GM12874 (cell line): ENCODE measurements at regions not wholly inside any gene's neighbourhood (a gene's known extent, or its start where the extent isn't known, plus 50 kb on each side); places are given as distances from the start of the nearest gene placed in this dataset.

Experiments used
- TF ChIP-seq, protein P1 (sequence below): IDR thresholded peaks from 2 replicates; pipeline ENCODE4 v1.5.1; 2011; ENCODE audit warnings: low read depth, mild to moderate bottlenecking, control low read depth, low read length, moderate library complexity; ENCODE audit not compliant: insufficient read depth

DNA sequence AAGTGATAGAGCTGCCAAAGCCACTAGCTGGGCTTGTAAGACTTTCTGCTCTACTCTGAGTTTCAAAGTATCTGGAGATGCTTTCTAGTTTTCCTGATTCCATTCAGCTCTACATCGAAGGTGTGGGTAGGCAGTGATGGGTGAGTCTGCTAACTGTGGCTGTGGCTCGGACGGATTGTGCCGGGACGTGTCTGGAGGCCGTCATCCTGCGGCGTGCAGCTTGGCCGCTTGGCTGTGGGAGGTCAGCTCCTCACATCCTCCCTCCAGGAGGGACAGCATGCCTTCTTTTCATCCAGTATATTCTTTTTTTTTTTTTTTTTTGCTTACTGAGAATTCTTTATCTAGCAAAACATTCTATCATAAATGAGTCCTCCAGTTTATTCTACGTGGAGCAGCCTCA lies 77.9 kb upstream of the AADAT start:
- TF ChIP-seq, protein P1, sequence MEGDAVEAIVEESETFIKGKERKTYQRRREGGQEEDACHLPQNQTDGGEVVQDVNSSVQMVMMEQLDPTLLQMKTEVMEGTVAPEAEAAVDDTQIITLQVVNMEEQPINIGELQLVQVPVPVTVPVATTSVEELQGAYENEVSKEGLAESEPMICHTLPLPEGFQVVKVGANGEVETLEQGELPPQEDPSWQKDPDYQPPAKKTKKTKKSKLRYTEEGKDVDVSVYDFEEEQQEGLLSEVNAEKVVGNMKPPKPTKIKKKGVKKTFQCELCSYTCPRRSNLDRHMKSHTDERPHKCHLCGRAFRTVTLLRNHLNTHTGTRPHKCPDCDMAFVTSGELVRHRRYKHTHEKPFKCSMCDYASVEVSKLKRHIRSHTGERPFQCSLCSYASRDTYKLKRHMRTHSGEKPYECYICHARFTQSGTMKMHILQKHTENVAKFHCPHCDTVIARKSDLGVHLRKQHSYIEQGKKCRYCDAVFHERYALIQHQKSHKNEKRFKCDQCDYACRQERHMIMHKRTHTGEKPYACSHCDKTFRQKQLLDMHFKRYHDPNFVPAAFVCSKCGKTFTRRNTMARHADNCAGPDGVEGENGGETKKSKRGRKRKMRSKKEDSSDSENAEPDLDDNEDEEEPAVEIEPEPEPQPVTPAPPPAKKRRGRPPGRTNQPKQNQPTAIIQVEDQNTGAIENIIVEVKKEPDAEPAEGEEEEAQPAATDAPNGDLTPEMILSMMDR: no peak

DNA sequence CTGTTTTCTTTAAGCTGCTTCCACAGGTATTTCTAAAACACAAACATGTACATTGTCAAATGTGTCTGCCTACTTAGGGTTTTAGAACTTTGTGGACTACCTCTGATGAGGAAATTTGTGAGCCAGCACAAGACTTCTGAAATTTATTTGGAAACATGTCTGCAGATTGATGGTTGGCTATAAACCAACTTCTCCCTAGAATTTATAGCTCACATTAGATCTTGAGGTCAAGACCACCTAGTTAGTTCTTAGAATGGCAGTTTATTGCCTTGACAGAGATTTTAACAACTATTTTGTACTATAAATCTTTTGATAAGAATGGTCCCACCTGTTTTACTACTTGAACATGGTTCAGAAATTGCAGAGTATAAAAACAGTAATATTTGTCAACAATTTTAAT lies 72.7 kb upstream of the AADAT start:
- TF ChIP-seq, protein P1: no peak

DNA sequence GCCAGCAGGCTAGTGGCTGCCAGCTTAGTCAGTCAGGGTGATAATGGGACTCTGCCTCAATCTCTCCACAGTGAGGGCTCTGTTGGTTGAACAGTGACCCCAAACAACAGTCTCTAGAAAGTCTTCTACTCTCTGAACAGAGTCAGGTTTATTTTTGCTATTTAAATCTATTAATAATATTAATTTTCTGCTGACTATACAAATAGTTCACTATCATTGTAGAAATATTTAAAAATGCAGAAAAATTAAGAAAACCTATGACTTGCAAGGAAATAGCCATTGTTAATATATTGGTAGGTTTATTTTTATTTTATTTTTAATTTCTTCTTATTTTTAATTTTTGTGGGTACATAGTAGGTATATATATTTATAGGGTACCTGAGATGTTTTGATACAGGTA lies 67.9 kb upstream of the AADAT start:
- TF ChIP-seq, protein P1: no peak

DNA sequence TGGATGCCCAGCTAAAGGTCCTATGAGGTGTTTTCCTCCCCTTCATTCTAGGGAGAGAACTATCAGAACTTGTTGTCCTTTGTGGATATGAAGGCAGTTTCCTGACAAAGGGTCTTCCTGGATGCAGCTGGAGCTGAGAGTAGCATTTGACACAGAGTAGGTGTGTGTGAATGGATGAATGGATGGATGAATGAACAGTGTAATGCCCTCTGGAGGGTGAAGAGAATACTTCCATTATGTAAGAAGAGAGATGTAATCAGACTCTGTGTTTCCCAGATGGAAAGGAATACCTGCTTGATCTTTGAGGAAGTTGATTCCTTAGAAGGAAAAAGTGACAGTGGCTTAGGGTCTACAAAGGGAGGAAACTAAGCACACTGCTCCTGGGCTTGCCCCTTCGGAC lies 55.4 kb upstream of the AADAT start:
- TF ChIP-seq, protein P1: no peak

DNA sequence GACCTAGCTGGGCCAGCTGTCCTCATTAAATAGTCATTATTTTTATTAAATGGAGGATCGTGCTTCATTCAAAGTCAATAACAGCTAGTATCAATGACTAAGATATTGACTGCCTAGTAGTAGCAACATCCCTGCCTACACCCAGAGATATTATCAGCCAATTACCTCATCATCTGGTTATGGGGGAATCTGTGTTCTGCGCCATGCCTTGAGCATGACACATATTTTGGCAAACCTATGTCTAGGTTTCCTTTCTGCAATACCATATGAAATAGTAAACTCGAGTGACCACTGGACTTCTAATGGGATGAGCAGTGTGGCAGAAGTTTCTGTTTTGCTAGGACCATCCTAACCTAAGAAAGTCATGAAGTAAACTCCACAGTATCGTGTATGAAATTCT lies 50.0 kb upstream of the AADAT start:
- TF ChIP-seq, protein P1: no peak
